ENCODE measurements at regions not wholly inside any gene's neighbourhood (a gene's known extent, or its start where the extent isn't known, plus 50 kb on each side); places are given as distances from the start of the nearest gene placed in this dataset.

DNA sequence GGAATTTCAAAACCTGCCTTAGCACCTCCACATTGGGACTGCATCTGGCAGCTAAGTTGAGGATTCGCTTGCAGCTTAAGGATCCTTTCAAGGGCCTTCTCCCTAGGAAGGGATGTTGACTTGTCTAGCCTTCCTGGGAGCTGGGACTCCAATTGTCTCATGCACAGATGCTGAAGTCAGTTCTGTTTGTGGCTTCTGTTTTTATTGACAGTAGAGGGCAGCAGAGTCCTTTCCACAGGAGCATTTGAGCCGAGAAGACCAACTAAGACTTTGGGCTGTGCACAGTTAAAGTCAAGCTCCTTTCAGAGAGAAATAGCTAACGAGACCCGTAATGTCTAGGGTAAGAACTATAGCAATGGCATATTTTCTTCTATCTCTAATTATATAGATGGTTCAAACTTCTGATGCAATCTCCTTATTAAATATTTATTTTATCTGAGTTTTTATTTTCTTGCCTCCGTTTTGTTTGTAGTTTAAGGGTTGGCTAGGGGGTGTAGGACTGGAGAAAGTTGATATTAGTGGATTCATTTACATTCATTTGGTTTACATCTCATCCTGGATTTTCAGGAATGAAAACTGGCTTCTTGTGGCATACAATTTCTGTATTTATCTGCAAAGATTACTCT lies 59.7 kb upstream of the KBTBD8 start:
- DNase-seq (ENCODE audit: low spot score) = peak; percentile 49

DNA sequence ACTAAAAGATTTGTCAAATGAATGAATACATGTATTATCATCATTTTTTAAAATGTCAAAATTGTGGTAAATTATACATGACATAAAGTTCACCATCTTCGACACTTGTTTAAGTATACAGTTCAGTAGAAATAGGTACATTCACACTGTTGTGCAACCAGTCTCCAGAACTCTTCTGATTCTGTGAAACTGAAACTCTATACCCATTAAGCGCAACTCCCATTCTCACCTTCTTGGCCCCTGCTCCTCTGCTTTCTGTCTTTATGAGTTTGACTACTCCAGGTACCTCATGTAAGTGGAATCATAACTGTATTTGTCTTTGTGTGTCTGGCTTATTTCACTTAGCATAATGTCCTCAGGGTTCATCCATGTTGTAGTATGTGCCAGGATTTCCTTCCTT lies 50.1 kb upstream of the KBTBD8 start:
- DNase-seq (ENCODE audit: low spot score) = no peak

Data from CD4-positive, alpha-beta T cell treated with Interleukin-15 for 4 hours (primary cell).